GM12873 (cell line): ENCODE measurements at regions not wholly inside any gene's neighbourhood (a gene's known extent, or its start where the extent isn't known, plus 50 kb on each side); places are given as distances from the start of the nearest gene placed in this dataset.

Experiments
- CTCF ChIP-seq: IDR thresholded peaks from 2 replicates; pipeline ENCODE4 v1.5.1; 2012; ENCODE audit warnings: low read depth, mild to moderate bottlenecking, moderate library complexity, low read length, control low read depth; ENCODE audit not compliant: insufficient read depth; ENCODE audit errors: missing control alignments

- TF ChIP-seq CTCF: no peak
Measured at GRCh38 chr19:32231691-32232090, 113.7 kb upstream of the ZNF507 start.

GRCh38 chr19:32232449-32232848 lies 113.0 kb upstream of the ZNF507 start:
- no peak for TF ChIP-seq CTCF

GRCh38 chr19:32233091-32233490 lies 112.3 kb upstream of the ZNF507 start:
- no peak for TF ChIP-seq CTCF

GRCh38 chr19:32233885-32234284 lies 111.5 kb upstream of the ZNF507 start:
- no peak for TF ChIP-seq CTCF

GRCh38 chr19:32234663-32235217 lies 110.7 kb upstream of the ZNF507 start:
- TF ChIP-seq CTCF: no peak

GRCh38 chr19:32238076-32238475 lies 107.3 kb upstream of the ZNF507 start:
- peak; percentile 32 for TF ChIP-seq CTCF

- TF ChIP-seq CTCF: no peak
Measured at GRCh38 chr19:32240316-32240715, 105.1 kb upstream of the ZNF507 start.
